Motor neuron (in vitro differentiated cells): ENCODE measurements at regions not wholly inside any gene's neighbourhood (a gene's known extent, or its start where the extent isn't known, plus 50 kb on each side); places are given as distances from the start of the nearest gene placed in this dataset.
A peak's percentile ranks its signal among the peaks of the same experiment; 100 is the strongest.

Experiments
- ATAC-seq, 8 experiments: fragments of 200-7000 bp; cut with Tn5 transposase; replicated peaks in 6 of 8; 2 replicates each; pipeline ENCODE4 v1.8.0; 2021; ENCODE audit warnings: mild to moderate bottlenecking in 8 of 8, moderate library complexity in 8 of 8
- H3K27ac ChIP-seq, 2 donors: fragments of 250-450 bp; sonication (Bioruptor Pico); 2 replicates each; pipeline ENCODE4 v1.9.0; 2021; ENCODE audit warnings: antibody characterized with exemption in 2 of 2, mild to moderate bottlenecking in 2 of 2, moderate library complexity in 1 of 2
- H3K4me1 ChIP-seq, 2 donors: fragments of 250-450 bp; sonication (Bioruptor Pico); replicated peaks in 1 of 2; 2 replicates each; pipeline ENCODE4 v1.6.1; 2021; ENCODE audit warnings: antibody characterized with exemption in 2 of 2, mild to moderate bottlenecking in 2 of 2, moderate library complexity in 1 of 2
- H3K4me3 ChIP-seq, 5 donors: fragments of 250-450 bp; sonication (Bioruptor Pico); 2 replicates each; pipeline ENCODE4 v1.9.0; 2021; ENCODE audit warnings: antibody characterized with exemption in 5 of 5, mild to moderate bottlenecking in 5 of 5, moderate library complexity in 4 of 5
- WGBS, 10 experiments: fragments of 450-650 bp; shearing (Covaris generic); methylation state at CpG; one replicate each; pipeline ENCODE4 v1.0.0; 2022; 5-methylcytosine and 5-hydroxymethylcytosine counted together
- in situ Hi-C, 9 experiments: fragments of 400-800 bp; cut with MboI; loops; one replicate each; pipeline ENCODE4 v1.15.0; 2021; ENCODE audit warnings: low sequenced_read_pairs in 9 of 9, low pct_unique_long_range_greater_than_20kb in 2 of 9; ENCODE audit not compliant: unreplicated experiment in 9 of 9

DNA sequence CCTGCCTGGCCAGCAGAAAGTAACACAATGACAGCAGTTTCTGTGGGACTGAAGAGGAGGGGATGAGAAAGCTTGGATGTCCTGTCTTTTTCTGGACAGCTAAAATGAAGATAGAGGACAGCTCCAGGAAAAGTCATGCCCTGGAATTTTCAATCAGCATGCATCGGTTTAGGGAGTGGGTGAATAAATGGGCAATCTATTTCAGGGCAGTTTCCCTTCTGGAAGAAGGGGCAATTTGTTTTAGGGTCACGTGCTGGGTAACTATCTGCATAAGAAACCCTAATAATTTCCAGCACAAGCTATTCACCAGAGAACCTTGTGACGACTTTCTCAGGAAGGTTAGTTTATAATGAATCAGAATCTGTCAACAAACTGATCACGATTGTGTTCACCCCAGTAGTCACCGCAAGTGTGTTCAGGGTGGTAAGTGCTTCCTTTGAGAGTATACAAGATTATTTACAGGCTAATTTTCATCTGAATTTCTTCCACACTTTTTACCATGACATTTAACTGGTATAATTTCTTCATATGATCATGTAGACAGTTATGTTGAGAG is 318.0 kb upstream of the GBE1 start:
- Histone ChIP-seq H3K4me3 (no peak overlapping the region), H3K4me1 (peaks cover 5 to 24% of the 10 kb centered on the region in 2 donors), H3K27ac (no peak overlapping the region)
- in situ Hi-C loops: no loop called here
- ATAC-seq: peak in 5 of 8 experiments; percentile 37 to 90 (median 79)
- WGBS, 10 experiments: 15 to 73% (median 40%) methylated on average over 2 to 5 of the region's 5 CpGs; no CpG with 5 or more reads in 1 of the 10 experiments

GRCh38 chr3:82078246-82078645 is 316.8 kb upstream of the GBE1 start:
- no peak overlapping the region for H3K4me3 ChIP-seq
- H3K27ac ChIP-seq: no peak overlapping the region
- in situ Hi-C loops: no loop called here
- no peak for ATAC-seq
- peaks cover 5 to 24% of the 10 kb centered on the region in 2 donors for H3K4me1 ChIP-seq
- WGBS, 10 experiments: 20 to 100% (median 65%) methylated on average over 1 to 3 of the region's 3 CpGs; no CpG with 5 or more reads in 2 of the 10 experiments

DNA sequence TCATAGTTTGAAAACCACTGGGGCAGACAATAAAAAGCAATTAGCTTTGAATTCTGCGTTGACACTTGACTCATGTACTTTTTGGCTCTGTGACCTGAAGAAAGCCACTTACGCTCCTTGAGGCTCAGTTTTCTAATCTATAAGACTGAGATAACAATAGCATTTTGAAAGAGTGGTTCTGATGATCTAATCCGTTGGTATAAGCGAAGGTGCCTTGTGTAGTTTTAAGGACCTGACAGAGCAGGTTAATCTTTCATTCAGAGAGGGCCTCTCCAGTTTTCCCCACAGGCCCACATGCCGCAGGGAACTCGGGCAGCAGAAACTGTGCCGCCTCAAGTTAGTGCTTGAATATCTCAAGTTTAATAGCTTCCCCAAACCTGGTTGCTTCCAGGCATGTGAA is 306.0 kb upstream of the GBE1 start:
- Histone ChIP-seq H3K27ac (no peak overlapping the region), H3K4me1 (no peaks in the 10 kb centered on the region), H3K4me3 (no peak overlapping the region)
- in situ Hi-C loops: no loop called here
- 44 to 100% (median 85%) methylated on average over 1 to 7 of the region's 7 CpGs; no CpG with 5 or more reads in 1 of the 10 experiments for WGBS, 10 experiments
- no peak for ATAC-seq

DNA sequence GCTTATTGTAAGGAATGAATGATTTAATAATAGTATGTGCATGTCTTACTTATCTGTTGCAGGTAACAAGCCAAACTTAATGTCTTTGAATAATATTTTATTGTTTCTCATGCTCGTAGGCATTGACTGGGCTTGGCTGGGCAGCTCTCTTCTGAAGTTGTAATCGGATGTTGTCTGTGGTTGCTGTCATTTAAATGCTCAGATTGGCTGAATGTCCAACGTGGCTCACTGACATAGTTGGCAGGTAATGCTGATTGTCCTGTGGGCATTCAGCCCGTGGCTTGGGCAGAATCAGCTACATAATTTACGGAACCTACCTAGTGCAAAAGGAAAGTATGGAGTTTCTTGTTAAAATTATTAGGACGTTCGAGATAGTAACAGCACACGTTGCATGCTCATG is 297.4 kb upstream of the GBE1 start:
- Histone ChIP-seq H3K27ac (no peak overlapping the region), H3K4me3 (no peak overlapping the region), H3K4me1 (no peaks in the 10 kb centered on the region)
- in situ Hi-C loops: no loop called here
- ATAC-seq: no peak
- WGBS, 10 experiments: 38 to 100% (median 84%) methylated on average over 2 to 8 of the region's 8 CpGs

- in situ Hi-C loops: no loop called here
- Histone ChIP-seq H3K4me3 (no peak overlapping the region), H3K27ac (no peak overlapping the region), H3K4me1 (no peaks in the 10 kb centered on the region)
- whole genome bisulfite sequencing, 10 experiments: 14 to 83% (median 63%) methylated on average over 1 to 3 of the region's 3 CpGs; no CpG with 5 or more reads in 2 of the 10 experiments
- no peak for ATAC-seq
Measured at GRCh38 chr3:82055792-82056191, 294.3 kb upstream of the GBE1 start.

GRCh38 chr3:82054849-82055248 is 293.4 kb upstream of the GBE1 start:
- in situ Hi-C loops: no loop called here
- 83 to 100% (median 86%) methylated on average over 1 of the region's 1 CpG; no CpG with 5 or more reads in 4 of the 10 experiments for WGBS, 10 experiments
- no peaks in the 10 kb centered on the region for H3K4me1 ChIP-seq
- ATAC-seq: no peak
- H3K4me3 ChIP-seq: no peak overlapping the region
- no peak overlapping the region for H3K27ac ChIP-seq

GRCh38 chr3:82053236-82053635 is 291.8 kb upstream of the GBE1 start:
- in situ Hi-C loops: no loop called here
- Histone ChIP-seq H3K4me3 (no peak overlapping the region), H3K4me1 (no peaks in the 10 kb centered on the region), H3K27ac (no peak overlapping the region)
- WGBS, 10 experiments: 38 to 100% (median 86%) methylated on average over 1 of the region's 1 CpG; no CpG with 5 or more reads in 1 of the 10 experiments
- no peak for ATAC-seq

DNA sequence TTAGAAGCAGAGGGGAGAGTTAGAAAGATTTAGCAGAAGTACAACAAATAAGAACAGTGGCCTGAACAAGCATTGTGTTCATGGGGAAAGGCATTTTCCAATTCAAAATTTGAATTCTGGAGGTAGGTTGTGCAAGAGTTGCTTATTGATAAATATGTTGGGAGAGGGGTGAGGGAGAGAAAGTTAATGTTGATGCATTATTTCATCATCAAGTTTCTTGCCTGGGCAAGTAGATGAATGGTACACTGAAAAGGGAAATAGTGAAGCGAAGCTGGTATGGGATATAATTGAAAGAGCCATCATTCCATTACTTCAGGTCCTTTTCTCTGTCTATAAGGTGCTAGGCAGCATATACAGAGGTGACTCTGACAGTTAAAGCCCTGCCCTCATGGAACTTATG is 288.9 kb upstream of the GBE1 start:
- ATAC-seq: no peak
- H3K27ac ChIP-seq: no peak overlapping the region
- in situ Hi-C loops: no loop called here
- no peak overlapping the region for H3K4me3 ChIP-seq
- H3K4me1 ChIP-seq: peaks cover 0 to under 1% of the 10 kb centered on the region in 2 donors
- 14 to 100% (median 80%) methylated on average over 1 of the region's 1 CpG; no CpG with 5 or more reads in 2 of the 10 experiments for WGBS, 10 experiments

GRCh38 chr3:82048711-82049110 is 287.3 kb upstream of the GBE1 start:
- Histone ChIP-seq H3K4me1 (peaks cover 7 to 11% of the 10 kb centered on the region in 2 donors), H3K4me3 (no peak overlapping the region), H3K27ac (no peak overlapping the region)
- in situ Hi-C loops: no loop called here
- no peak for ATAC-seq
- WGBS, 10 experiments: 9 to 100% (median 79%) methylated on average over 1 to 3 of the region's 3 CpGs

DNA sequence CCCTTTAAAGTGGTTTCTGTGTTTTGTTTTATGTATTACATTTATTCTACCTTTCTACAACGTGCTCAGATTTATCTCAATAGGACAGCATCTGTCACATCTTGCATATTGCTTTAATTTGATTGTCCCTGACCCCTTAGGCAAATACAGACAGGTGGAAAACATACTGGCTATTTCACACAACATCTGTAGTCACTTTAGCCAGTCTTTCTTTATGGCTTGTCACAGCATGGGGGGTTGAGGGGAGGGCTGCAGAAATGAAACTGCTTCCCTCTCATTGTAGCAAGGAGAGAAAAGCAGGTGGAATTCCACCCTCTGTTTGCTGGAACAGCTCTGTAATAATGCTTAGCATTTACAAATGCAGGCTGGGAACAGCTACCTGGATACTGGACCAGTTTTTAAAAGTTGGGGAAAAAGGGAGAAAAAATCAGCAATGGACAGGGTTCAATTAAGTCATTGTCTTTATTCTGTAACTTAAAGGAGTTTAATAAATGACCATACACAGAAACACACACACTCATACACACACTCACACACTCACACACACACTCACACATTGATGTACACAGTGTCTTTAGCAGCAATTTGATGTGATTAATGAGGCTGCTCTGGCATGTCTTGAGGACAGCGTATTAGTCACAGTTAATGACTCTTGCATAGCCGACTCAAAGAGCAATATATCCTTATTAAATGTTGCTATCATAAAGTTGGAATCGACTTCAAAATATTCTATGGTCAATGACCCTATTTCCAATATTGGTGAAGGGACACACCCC is 283.7 kb upstream of the GBE1 start:
- ATAC-seq: peak in 5 of 8 experiments; percentile 78 to 90 (median 87)
- H3K27ac ChIP-seq: no peak overlapping the region
- in situ Hi-C loops: no loop called here
- H3K4me1 ChIP-seq: peaks cover 9 to 15% of the 10 kb centered on the region in 2 donors
- WGBS, 10 experiments: 0 to 50% (median 33%) methylated on average over 1 to 4 of the region's 4 CpGs
- H3K4me3 ChIP-seq: no peak overlapping the region

DNA sequence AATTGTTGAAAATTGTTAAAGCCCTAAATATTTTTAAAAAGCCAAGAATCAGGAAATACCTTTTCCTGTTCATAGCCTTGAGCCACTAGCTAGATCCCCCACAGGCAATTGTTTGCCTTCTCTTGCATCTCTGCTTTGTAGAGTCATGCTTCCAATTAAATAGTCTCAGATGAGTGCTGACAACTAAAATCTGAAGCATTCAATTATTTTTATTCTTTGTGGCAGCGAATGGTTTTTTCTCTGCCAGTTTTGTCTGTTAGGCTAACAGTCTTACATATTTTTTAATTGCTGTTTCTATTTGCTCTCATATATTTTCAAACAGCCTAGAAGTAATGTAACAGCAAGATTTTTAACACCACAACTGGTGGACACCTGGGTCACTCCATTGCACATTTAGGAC is 277.1 kb upstream of the GBE1 start:
- WGBS, 10 experiments: 0 to 100% (median 60%) methylated on average over 1 of the region's 1 CpG; no CpG with 5 or more reads in 3 of the 10 experiments
- Histone ChIP-seq H3K4me1 (peaks cover under 1 to 5% of the 10 kb centered on the region in 2 donors), H3K27ac (no peak overlapping the region), H3K4me3 (no peak overlapping the region)
- ATAC-seq: no peak
- in situ Hi-C loops: no loop called here

- WGBS, 10 experiments: 46 to 100% (median 92%) methylated on average over 1 to 4 of the region's 4 CpGs; no CpG with 5 or more reads in 2 of the 10 experiments
- in situ Hi-C loops: no loop called here
- no peak for ATAC-seq
Measured at GRCh38 chr3:82033186-82033585, 271.7 kb upstream of the GBE1 start.

DNA sequence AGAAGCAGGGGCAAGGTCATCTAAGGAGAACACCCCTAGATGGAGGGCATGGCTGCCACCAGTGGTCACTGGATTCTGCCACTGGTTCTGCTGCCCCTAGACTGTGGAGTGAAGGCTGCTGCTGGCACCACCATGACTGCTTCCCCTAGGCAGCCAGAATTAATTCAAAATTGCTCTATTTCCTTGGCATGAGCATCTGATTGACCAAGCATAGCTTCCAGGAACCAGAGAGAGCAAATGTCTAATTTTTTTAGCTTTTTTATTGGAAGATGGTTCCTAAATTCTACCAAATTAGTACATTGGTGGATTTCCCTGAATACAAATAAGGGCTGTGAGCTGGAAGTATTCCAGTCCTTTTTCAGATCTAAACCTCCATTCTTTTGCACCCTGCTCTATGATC is 270.2 kb upstream of the GBE1 start:
- H3K27ac ChIP-seq: no peak overlapping the region
- no peak for ATAC-seq

More at GRCh38 chr3:82033186-82033585, 271.7 kb upstream of the GBE1 start:
- H3K4me1 ChIP-seq: no peaks in the 10 kb centered on the region
- H3K4me3 ChIP-seq: no peak overlapping the region
- H3K27ac ChIP-seq: no peak overlapping the region

GRCh38 chr3:82030916-82031315 is 269.5 kb upstream of the GBE1 start:
- no peak overlapping the region for H3K4me3 ChIP-seq
- in situ Hi-C loops: no loop called here
- ATAC-seq: no peak
- no peaks in the 10 kb centered on the region for H3K4me1 ChIP-seq
- 0 to 100% (median 83%) methylated on average over 1 to 5 of the region's 5 CpGs for WGBS, 10 experiments
- no peak overlapping the region for H3K27ac ChIP-seq

More for the DNA sequence above, 270.2 kb upstream of the GBE1 start:
- H3K4me3 ChIP-seq: no peak overlapping the region
- H3K4me1 ChIP-seq: no peaks in the 10 kb centered on the region
- in situ Hi-C loops: no loop called here
